ENCODE measurements at regions not wholly inside any gene's neighbourhood (a gene's known extent, or its start where the extent isn't known, plus 50 kb on each side); places are given as distances from the start of the nearest gene placed in this dataset.

GRCh38 chr12:5140190-5140589, 96.5 kb downstream of the KCNA5 start:
- TF ChIP-seq CTCF (conservative IDR thresholded peaks at IDR 0.05) (no peak), ZFX (IDR thresholded peaks at IDR 0.05) (no peak)

All from C4-2B (cell line).